ENCODE measurements at regions not wholly inside any gene's neighbourhood (a gene's known extent, or its start where the extent isn't known, plus 50 kb on each side); places are given as distances from the start of the nearest gene placed in this dataset.

DNA sequence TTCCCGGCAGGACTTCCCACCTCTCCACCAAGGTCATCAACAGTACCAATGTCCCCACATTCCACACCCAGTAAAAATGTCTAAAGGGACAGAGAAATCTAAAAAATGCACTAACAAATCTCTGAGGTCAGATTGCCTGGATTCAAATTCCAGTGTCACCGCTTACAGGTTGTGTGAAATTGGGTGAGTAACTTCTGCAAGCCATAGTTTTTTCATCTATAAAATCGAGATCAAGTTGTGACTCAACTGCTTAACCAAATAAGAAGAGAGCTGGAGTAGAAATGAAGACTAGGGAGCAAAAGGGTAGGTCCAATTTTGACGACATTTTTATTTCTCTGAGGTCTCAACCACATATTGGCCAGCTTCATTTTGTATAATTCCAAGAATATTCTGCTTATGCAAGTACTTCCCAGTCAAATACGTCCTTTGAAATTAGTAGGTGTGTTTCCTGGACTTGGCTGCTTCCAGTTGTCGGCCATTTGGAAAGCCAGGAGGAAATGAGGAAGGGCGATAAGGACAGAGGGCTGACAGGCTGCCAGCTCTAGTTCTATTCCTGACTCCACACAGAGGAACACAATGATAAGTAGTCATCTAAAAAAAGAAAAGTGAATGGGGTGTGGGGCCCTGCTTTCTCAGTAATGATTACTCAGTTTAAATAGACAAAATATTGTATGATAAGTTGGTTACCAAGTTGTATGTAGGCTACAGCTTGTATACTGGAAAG lies 57.7 kb upstream of the ZC3H11B start:
- Histone ChIP-seq H3K36me3 (ENCODE audit: control insufficient read depth in 2 of 2, extremely low read depth in 1 of 2, insufficient read depth in 2 of 2, low read length in 2 of 2) (no peaks in the 10 kb centered on the region), H3K9me1 (ENCODE audit: control insufficient read depth, extremely low read depth, insufficient read depth, low read length) (no peaks in the 10 kb centered on the region), H3K27ac (ENCODE audit: control insufficient read depth, insufficient read depth, low read length) (no peak overlapping the region), H3K9ac (ENCODE audit: control insufficient read depth, extremely low read depth, insufficient read depth, low read length) (no peak overlapping the region), H2AFZ (ENCODE audit: control insufficient read depth, low read length) (no peak overlapping the region), H3K4me1 (ENCODE audit: control insufficient read depth, extremely low read depth, insufficient read depth, low read length) (no peaks in the 10 kb centered on the region), H3K9me3 (ENCODE audit: control insufficient read depth, low read depth, low read length) (no peaks in the 10 kb centered on the region), H3K79me2 (ENCODE audit: control insufficient read depth, insufficient read depth, low read length) (no peaks in the 10 kb centered on the region), H3K27me3 (ENCODE audit: control insufficient read depth, extremely low read depth, insufficient read depth, low read length) (no peaks in the 10 kb centered on the region), H3K4me3 (ENCODE audit: control insufficient read depth in 2 of 3, extremely low read depth in 1 of 3, insufficient read depth in 2 of 3, low read depth in 1 of 3, low read length in 3 of 3) (no peak overlapping the region), H3K4me2 (ENCODE audit: control insufficient read depth, extremely low read depth, insufficient read depth, low read depth, low read length) (no peak overlapping the region), H4K20me1 (ENCODE audit: control insufficient read depth, extremely low read depth, insufficient read depth, low read length) (no peaks in the 10 kb centered on the region)
- no peak for FAIRE-seq
- no peak for DNase-seq (ENCODE audit: low read depth, low spot score)
- dilution Hi-C loops (cut with MboI; ENCODE audit: extremely low pct_ligation_motif_present, low sequenced_read_pairs) = no loop called here
- no peak for TF ChIP-seq EZH2 (IDR thresholded peaks at IDR 0.05; ENCODE audit: low read length)
- TF ChIP-seq, protein P1, sequence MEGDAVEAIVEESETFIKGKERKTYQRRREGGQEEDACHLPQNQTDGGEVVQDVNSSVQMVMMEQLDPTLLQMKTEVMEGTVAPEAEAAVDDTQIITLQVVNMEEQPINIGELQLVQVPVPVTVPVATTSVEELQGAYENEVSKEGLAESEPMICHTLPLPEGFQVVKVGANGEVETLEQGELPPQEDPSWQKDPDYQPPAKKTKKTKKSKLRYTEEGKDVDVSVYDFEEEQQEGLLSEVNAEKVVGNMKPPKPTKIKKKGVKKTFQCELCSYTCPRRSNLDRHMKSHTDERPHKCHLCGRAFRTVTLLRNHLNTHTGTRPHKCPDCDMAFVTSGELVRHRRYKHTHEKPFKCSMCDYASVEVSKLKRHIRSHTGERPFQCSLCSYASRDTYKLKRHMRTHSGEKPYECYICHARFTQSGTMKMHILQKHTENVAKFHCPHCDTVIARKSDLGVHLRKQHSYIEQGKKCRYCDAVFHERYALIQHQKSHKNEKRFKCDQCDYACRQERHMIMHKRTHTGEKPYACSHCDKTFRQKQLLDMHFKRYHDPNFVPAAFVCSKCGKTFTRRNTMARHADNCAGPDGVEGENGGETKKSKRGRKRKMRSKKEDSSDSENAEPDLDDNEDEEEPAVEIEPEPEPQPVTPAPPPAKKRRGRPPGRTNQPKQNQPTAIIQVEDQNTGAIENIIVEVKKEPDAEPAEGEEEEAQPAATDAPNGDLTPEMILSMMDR (optimal IDR thresholded peaks at IDR 0.05 in 1 of 3, IDR thresholded peaks at IDR 0.05 in 1 of 3, conservative IDR thresholded peaks at IDR 0.05 in 1 of 3; ENCODE audit: extremely low read depth in 1 of 3, insufficient read depth in 2 of 3, low read length in 3 of 3) = no peak

DNA sequence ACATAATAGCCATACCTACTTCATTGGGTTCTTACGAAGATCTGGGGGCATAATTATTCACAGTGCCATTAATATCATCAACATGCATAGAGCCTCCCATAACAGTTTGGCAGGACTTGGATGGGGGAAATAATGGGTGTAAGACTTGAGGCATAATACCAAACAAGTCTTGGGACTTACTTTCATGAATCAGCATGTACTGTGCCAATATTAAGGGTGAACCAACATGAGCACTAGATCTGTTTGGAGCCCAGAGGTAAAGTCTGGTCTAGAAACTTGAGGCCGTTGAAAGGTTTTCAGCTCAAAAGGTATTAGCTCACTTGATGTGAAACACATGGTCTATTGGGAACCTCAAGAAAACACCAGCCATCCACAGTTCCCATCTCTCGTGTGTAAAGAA lies 56.7 kb upstream of the ZC3H11B start:
- no peaks in the 10 kb centered on the region for H4K20me1 ChIP-seq (ENCODE audit: control insufficient read depth, extremely low read depth, insufficient read depth, low read length)
- FAIRE-seq = no peak
- H2AFZ ChIP-seq (ENCODE audit: control insufficient read depth, low read length) = no peak overlapping the region
- no peak overlapping the region for H3K4me3 ChIP-seq (ENCODE audit: control insufficient read depth in 2 of 3, extremely low read depth in 1 of 3, insufficient read depth in 2 of 3, low read depth in 1 of 3, low read length in 3 of 3)
- H3K79me2 ChIP-seq (ENCODE audit: control insufficient read depth, insufficient read depth, low read length) = no peaks in the 10 kb centered on the region
- H3K4me2 ChIP-seq (ENCODE audit: control insufficient read depth, extremely low read depth, insufficient read depth, low read depth, low read length) = no peak overlapping the region
- TF ChIP-seq EZH2 (IDR thresholded peaks at IDR 0.05; ENCODE audit: low read length) = no peak
- TF ChIP-seq, protein P1 (optimal IDR thresholded peaks at IDR 0.05 in 1 of 3, IDR thresholded peaks at IDR 0.05 in 1 of 3, conservative IDR thresholded peaks at IDR 0.05 in 1 of 3; ENCODE audit: extremely low read depth in 1 of 3, insufficient read depth in 2 of 3, low read length in 3 of 3) = no peak
- H3K27me3 ChIP-seq (ENCODE audit: control insufficient read depth, extremely low read depth, insufficient read depth, low read length) = no peaks in the 10 kb centered on the region
- no peaks in the 10 kb centered on the region for H3K9me1 ChIP-seq (ENCODE audit: control insufficient read depth, extremely low read depth, insufficient read depth, low read length)
- no peaks in the 10 kb centered on the region for H3K36me3 ChIP-seq (ENCODE audit: control insufficient read depth in 2 of 2, extremely low read depth in 1 of 2, insufficient read depth in 2 of 2, low read length in 2 of 2)
- H3K27ac ChIP-seq (ENCODE audit: control insufficient read depth, insufficient read depth, low read length) = no peak overlapping the region
- H3K9me3 ChIP-seq (ENCODE audit: control insufficient read depth, low read depth, low read length) = no peaks in the 10 kb centered on the region
- DNase-seq (ENCODE audit: low read depth, low spot score) = no peak
- H3K9ac ChIP-seq (ENCODE audit: control insufficient read depth, extremely low read depth, insufficient read depth, low read length) = no peak overlapping the region
- dilution Hi-C loops (cut with MboI; ENCODE audit: extremely low pct_ligation_motif_present, low sequenced_read_pairs) = no loop called here
- no peaks in the 10 kb centered on the region for H3K4me1 ChIP-seq (ENCODE audit: control insufficient read depth, extremely low read depth, insufficient read depth, low read length)
